Spleen (tissue), 11 donors: ENCODE measurements at regions not wholly inside any gene's neighbourhood (a gene's known extent, or its start where the extent isn't known, plus 50 kb on each side); places are given as distances from the start of the nearest gene placed in this dataset.

Experiments used
- DNase-seq: peaks from one replicate; pipeline ENCODE4 v3.0.0-alpha.2; 2020
- H3K27ac ChIP-seq, 8 donors: fragments of 200-600 bp; sonication (generic) in 7 of 8; 1 replicate in 4 of 8; 2 replicates in 4 of 8; pipeline versions ENCODE4 v1.5.0 to v1.8.0; 2016 to 2021; ENCODE audit warnings: inconsistent platforms in 4 of 8, mild to moderate bottlenecking in 4 of 8, moderate library complexity in 1 of 8
- H3K27me3 ChIP-seq, 7 donors: fragments of 200-600 bp; sonication (generic) in 6 of 7; replicated peaks in 1 of 7; 1 replicate in 4 of 7; 2 replicates in 3 of 7; pipeline versions ENCODE4 v1.5.0 to v1.8.0; 2016 to 2021; ENCODE audit warnings: inconsistent platforms in 3 of 7, mild to moderate bottlenecking in 1 of 7
- H3K36me3 ChIP-seq, 6 donors: fragments of 200-600 bp; sonication (generic) in 5 of 6; 1 replicate in 4 of 6; 2 replicates in 2 of 6; pipeline versions ENCODE4 v1.5.0 to v1.8.0; 2016 to 2021; ENCODE audit warnings: inconsistent platforms in 2 of 6
- H3K4me1 ChIP-seq, 6 donors: fragments of 200-600 bp; sonication (generic) in 5 of 6; 1 replicate in 3 of 6; 2 replicates in 3 of 6; pipeline versions ENCODE4 v1.5.0 to v1.8.0; 2016 to 2021; ENCODE audit warnings: inconsistent platforms in 3 of 6
- H3K4me3 ChIP-seq, 8 donors: fragments of 200-600 bp; sonication (generic) in 7 of 8; 1 replicate in 4 of 8; 2 replicates in 4 of 8; pipeline versions ENCODE4 v1.5.0 to v1.8.0; 2016 to 2021; ENCODE audit warnings: inconsistent platforms in 4 of 8, mild to moderate bottlenecking in 4 of 8, moderate library complexity in 2 of 8
- H3K9me3 ChIP-seq, 8 donors: fragments of 200-600 bp; sonication (generic) in 7 of 8; 1 replicate in 4 of 8; 2 replicates in 4 of 8; pipeline versions ENCODE4 v1.5.0 to v1.8.0; 2016 to 2021; ENCODE audit warnings: inconsistent platforms in 4 of 8
- CTCF ChIP-seq, 11 experiments: fragments of 200-600 bp in 7 of 11; fragments of 450-650 bp in 4 of 11; sonication (generic) in 4 of 11; IDR thresholded peaks in 8 of 11; conservative IDR thresholded peaks in 3 of 11; 1 replicate in 7 of 11; 2 replicates in 4 of 11; pipeline versions ENCODE4 v1.4.0 to v1.8.0; 2016 to 2021; ENCODE audit warnings: antibody characterized with exemption in 11 of 11, inconsistent platforms in 4 of 11, mild to moderate bottlenecking in 1 of 11
- POLR2A ChIP-seq, 3 donors: fragments of 450-650 bp; IDR thresholded peaks; one replicate each; pipeline ENCODE4 v1.5.1; 2017; ENCODE audit warnings: antibody characterized with exemption in 3 of 3, mild to moderate bottlenecking in 1 of 3
- POLR2AphosphoS5 ChIP-seq, 3 donors: sonication (generic); formaldehyde crosslinking; IDR thresholded peaks; one replicate each; pipeline ENCODE4 v1.5.1; 2017; ENCODE audit warnings: antibody characterized with exemption in 3 of 3
- WGBS, 5 donors: extraction: QIAGEN DNeasy Blood & Tissue Kit in 3 of 5; methylation state at CpG; one replicate each; pipeline versions ENCODE4 v1.1.5 to v1.1.7; 2013 to 2018; 5-methylcytosine and 5-hydroxymethylcytosine counted together
- intact Hi-C: fragments of 100-400 bp; cut with DNase I; formaldehyde crosslinking; loops from one replicate; pipeline ENCODE4 v1.15.0; 2023; ENCODE audit warnings: low total_unique reads
- donor health status: healthy with polysubstance abuse.
- donor health status: DM: no; HTN: no; CAD: no; lungs with moderate emphysema.
- donor health status: DM: no; HTN: no; CAD: no.
- donor health status: Bipolar disorder and iron deficiency.
- donor health status: healthy.
- donor health status: DM: no; HTN: no; CAD: no.
- donor health status: DM: yes; HTN: yes; CAD: no.

GRCh38 chr17:72518159-72518732, 397.4 kb downstream of the SOX9 start:
- Histone ChIP-seq H3K4me1 (no peaks in the 10 kb centered on the region), H3K36me3 (no peaks in the 10 kb centered on the region), H3K9me3 (no peaks in the 10 kb centered on the region), H3K27me3 (peaks cover 0 to 68% (median 0%) of the 10 kb centered on the region in 7 donors), H3K27ac (no peak overlapping the region), H3K4me3 (no peak overlapping the region)
- DNase-seq: no peak
- intact Hi-C loops: no loop called here
- 78 to 88% (median 85%) methylated on average over 9 of the region's 9 CpGs for WGBS, 5 donors
- TF ChIP-seq POLR2AphosphoS5 (IDR thresholded peaks at IDR 0.05) (no peak), CTCF (IDR thresholded peaks at IDR 0.05 in 8 of 11, conservative IDR thresholded peaks at IDR 0.05 in 3 of 11) (no peak), POLR2A (IDR thresholded peaks at IDR 0.05) (no peak)

- Histone ChIP-seq H3K27ac (no peak overlapping the region), H3K4me1 (no peaks in the 10 kb centered on the region), H3K9me3 (no peaks in the 10 kb centered on the region), H3K4me3 (no peak overlapping the region), H3K36me3 (no peaks in the 10 kb centered on the region), H3K27me3 (peaks cover 0 to 68% (median 0%) of the 10 kb centered on the region in 7 donors)
- intact Hi-C loops: no loop called here
- no peak for DNase-seq
- TF ChIP-seq CTCF (IDR thresholded peaks at IDR 0.05 in 8 of 11, conservative IDR thresholded peaks at IDR 0.05 in 3 of 11) (no peak), POLR2A (IDR thresholded peaks at IDR 0.05) (no peak), POLR2AphosphoS5 (IDR thresholded peaks at IDR 0.05) (no peak)
- WGBS, 5 donors: 34 to 52% (median 41%) methylated on average over 23 to 25 of the region's 25 CpGs
These were observed 398.2 kb downstream of the SOX9 start for GRCh38 chr17:72518753-72519597.

- Histone ChIP-seq H3K4me1 (no peaks in the 10 kb centered on the region), H3K27me3 (peaks cover 0 to 66% (median 0%) of the 10 kb centered on the region in 7 donors), H3K36me3 (no peaks in the 10 kb centered on the region), H3K4me3 (no peak overlapping the region), H3K27ac (no peak overlapping the region), H3K9me3 (no peaks in the 10 kb centered on the region)
- DNase-seq: no peak
- TF ChIP-seq POLR2A (IDR thresholded peaks at IDR 0.05): no peak
- TF ChIP-seq CTCF (IDR thresholded peaks at IDR 0.05 in 8 of 11, conservative IDR thresholded peaks at IDR 0.05 in 3 of 11): no peak
- no peak for TF ChIP-seq POLR2AphosphoS5 (IDR thresholded peaks at IDR 0.05)
- WGBS, 5 donors: 78 to 87% (median 85%) methylated on average over 5 to 6 of the region's 6 CpGs
- intact Hi-C loops: no loop called here
These were observed 398.7 kb downstream of the SOX9 start for GRCh38 chr17:72519598-72519936.

- H3K36me3 ChIP-seq: no peaks in the 10 kb centered on the region
- 75 to 88% (median 83%) methylated on average over 7 of the region's 7 CpGs for WGBS, 5 donors
- TF ChIP-seq POLR2AphosphoS5 (IDR thresholded peaks at IDR 0.05) (no peak), POLR2A (IDR thresholded peaks at IDR 0.05) (no peak), CTCF (IDR thresholded peaks at IDR 0.05 in 8 of 11, conservative IDR thresholded peaks at IDR 0.05 in 3 of 11) (no peak)
- H3K4me3 ChIP-seq: no peak overlapping the region
- DNase-seq: no peak
- peaks cover 0 to 54% (median 0%) of the 10 kb centered on the region in 7 donors for H3K27me3 ChIP-seq
- intact Hi-C loops: no loop called here
- H3K9me3 ChIP-seq: no peaks in the 10 kb centered on the region
- no peak overlapping the region for H3K27ac ChIP-seq
- no peaks in the 10 kb centered on the region for H3K4me1 ChIP-seq
These were observed 400.0 kb downstream of the SOX9 start for GRCh38 chr17:72520665-72521303.
